ENCODE measurements at regions not wholly inside any gene's neighbourhood (a gene's known extent, or its start where the extent isn't known, plus 50 kb on each side); places are given as distances from the start of the nearest gene placed in this dataset.

DNA sequence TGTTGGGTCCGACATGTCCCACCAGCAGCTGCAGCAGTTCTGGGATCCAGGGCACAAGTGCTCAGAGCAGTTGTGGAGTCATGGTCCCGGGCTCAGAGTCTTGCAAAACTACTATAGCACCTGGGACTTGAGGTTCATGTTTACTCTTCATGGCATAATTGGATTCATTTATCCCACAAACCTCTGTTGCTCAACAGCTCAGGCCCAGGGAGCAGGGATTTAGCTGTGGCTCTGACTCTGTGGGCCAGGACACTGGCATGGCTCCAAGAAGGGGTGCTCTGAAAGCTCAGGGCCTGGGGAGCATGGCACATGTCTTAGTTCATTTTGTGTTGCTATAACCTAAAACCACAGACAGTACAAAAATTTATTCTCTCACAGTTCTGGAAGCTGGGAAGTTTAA, 626.7 kb upstream of the ADGRL2 start:
- Histone ChIP-seq H3K36me3 (ENCODE audit: control insufficient read depth, insufficient read depth, low read length) (no peaks in the 10 kb centered on the region), H3K27me3 (ENCODE audit: control insufficient read depth, insufficient read depth, low read length, poor library complexity, severe bottlenecking) (no peaks in the 10 kb centered on the region), H3K4me3 (ENCODE audit: low read length) (no peak overlapping the region), H3K9me3 (ENCODE audit: control insufficient read depth, low read length) (peaks cover 25% of the 10 kb centered on the region), H3K9ac (ENCODE audit: extremely low read depth, low read length, poor library complexity, severe bottlenecking) (no peak overlapping the region), H3K4me1 (ENCODE audit: control insufficient read depth, insufficient read depth, low read length) (no peaks in the 10 kb centered on the region), H3K27ac (ENCODE audit: low read depth, low read length) (no peak overlapping the region)
- H3K27me3 Mint-ChIP-seq (ENCODE audit: insufficient read depth): no peaks in the 10 kb centered on the region
- TF ChIP-seq, protein P1, sequence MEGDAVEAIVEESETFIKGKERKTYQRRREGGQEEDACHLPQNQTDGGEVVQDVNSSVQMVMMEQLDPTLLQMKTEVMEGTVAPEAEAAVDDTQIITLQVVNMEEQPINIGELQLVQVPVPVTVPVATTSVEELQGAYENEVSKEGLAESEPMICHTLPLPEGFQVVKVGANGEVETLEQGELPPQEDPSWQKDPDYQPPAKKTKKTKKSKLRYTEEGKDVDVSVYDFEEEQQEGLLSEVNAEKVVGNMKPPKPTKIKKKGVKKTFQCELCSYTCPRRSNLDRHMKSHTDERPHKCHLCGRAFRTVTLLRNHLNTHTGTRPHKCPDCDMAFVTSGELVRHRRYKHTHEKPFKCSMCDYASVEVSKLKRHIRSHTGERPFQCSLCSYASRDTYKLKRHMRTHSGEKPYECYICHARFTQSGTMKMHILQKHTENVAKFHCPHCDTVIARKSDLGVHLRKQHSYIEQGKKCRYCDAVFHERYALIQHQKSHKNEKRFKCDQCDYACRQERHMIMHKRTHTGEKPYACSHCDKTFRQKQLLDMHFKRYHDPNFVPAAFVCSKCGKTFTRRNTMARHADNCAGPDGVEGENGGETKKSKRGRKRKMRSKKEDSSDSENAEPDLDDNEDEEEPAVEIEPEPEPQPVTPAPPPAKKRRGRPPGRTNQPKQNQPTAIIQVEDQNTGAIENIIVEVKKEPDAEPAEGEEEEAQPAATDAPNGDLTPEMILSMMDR (conservative IDR thresholded peaks at IDR 0.05): no peak
- DNase-seq: no peak
- H3K4me1 Mint-ChIP-seq: no peaks in the 10 kb centered on the region
- no peak overlapping the region for H3K27ac Mint-ChIP-seq
- WGBS, 2 experiments (ENCODE audit: insufficient coverage in 1 of 2, insufficient read length in 1 of 2): 89 to 100% methylated on average over 1 to 2 of the region's 2 CpGs
- peaks cover 36% of the 10 kb centered on the region for H3K9me3 Mint-ChIP-seq
- H3K4me3 Mint-ChIP-seq: no peak overlapping the region
- H3K36me3 Mint-ChIP-seq (ENCODE audit: low read depth): peaks cover 2% of the 10 kb centered on the region

DNA sequence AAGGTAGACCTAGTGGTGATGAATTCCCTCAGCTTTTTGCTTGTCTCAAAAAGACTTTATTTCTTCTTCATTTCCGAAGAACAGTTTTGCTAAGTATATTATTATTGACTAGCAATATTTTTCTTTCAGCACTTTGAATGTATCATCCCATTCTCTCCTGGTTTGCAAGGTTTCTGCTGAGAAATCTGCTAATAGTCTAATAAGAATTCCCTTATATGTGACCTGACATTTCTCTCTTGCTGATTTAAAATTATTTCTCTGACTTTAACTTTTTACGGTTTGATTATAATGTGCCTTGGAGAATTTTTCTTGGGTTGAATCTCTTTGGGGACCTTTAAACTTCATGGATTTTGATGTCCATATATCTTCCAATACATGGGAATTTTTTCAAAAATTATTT, 628.3 kb upstream of the ADGRL2 start:
- no peak for DNase-seq
- Mint-ChIP-seq H3K27me3 (ENCODE audit: insufficient read depth) (no peaks in the 10 kb centered on the region), H3K9me3 (peaks cover 29% of the 10 kb centered on the region), H3K4me1 (no peaks in the 10 kb centered on the region), H3K4me3 (no peak overlapping the region), H3K36me3 (ENCODE audit: low read depth) (peaks cover 2% of the 10 kb centered on the region), H3K27ac (no peak overlapping the region)
- no peaks in the 10 kb centered on the region for H3K4me1 ChIP-seq (ENCODE audit: control insufficient read depth, insufficient read depth, low read length)
- no peaks in the 10 kb centered on the region for H3K36me3 ChIP-seq (ENCODE audit: control insufficient read depth, insufficient read depth, low read length)
- H3K4me3 ChIP-seq (ENCODE audit: low read length): no peak overlapping the region
- H3K9ac ChIP-seq (ENCODE audit: extremely low read depth, low read length, poor library complexity, severe bottlenecking): no peak overlapping the region
- no peaks in the 10 kb centered on the region for H3K27me3 ChIP-seq (ENCODE audit: control insufficient read depth, insufficient read depth, low read length, poor library complexity, severe bottlenecking)
- H3K9me3 ChIP-seq (ENCODE audit: control insufficient read depth, low read length): peaks cover 25% of the 10 kb centered on the region
- TF ChIP-seq, protein P1 (conservative IDR thresholded peaks at IDR 0.05): no peak
- no peak overlapping the region for H3K27ac ChIP-seq (ENCODE audit: low read depth, low read length)
- 100% methylated on average over 1 of the region's 2 CpGs; no CpG with 5 or more reads in 1 of the 2 experiments for WGBS, 2 experiments (ENCODE audit: insufficient coverage in 1 of 2, insufficient read length in 1 of 2)

DNA sequence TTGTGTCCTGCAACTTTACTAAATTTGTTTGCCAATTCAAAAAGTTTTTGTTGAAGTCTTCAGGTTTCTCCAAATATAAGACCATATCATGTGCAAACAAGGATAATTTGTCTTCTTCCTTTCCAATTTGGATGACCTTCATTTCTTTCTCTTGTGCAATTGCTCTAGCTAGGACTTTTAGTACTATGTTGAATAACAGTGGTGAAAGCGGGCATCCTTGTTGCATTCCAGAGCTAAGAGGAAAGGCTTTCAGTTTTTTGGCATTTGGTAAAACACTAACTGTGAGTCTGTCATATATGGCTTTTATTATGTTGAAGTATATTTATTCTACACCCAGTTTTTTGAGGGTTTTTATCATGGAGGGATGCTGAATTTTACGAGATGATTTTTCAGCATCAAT, 630.0 kb upstream of the ADGRL2 start:
- Histone ChIP-seq H3K9ac (ENCODE audit: extremely low read depth, low read length, poor library complexity, severe bottlenecking) (no peak overlapping the region), H3K27me3 (ENCODE audit: control insufficient read depth, insufficient read depth, low read length, poor library complexity, severe bottlenecking) (no peaks in the 10 kb centered on the region), H3K4me1 (ENCODE audit: control insufficient read depth, insufficient read depth, low read length) (no peaks in the 10 kb centered on the region), H3K9me3 (ENCODE audit: control insufficient read depth, low read length) (peaks cover 25% of the 10 kb centered on the region), H3K27ac (ENCODE audit: low read depth, low read length) (no peak overlapping the region), H3K36me3 (ENCODE audit: control insufficient read depth, insufficient read depth, low read length) (no peaks in the 10 kb centered on the region), H3K4me3 (ENCODE audit: low read length) (no peak overlapping the region)
- Mint-ChIP-seq H3K27me3 (ENCODE audit: insufficient read depth) (no peaks in the 10 kb centered on the region), H3K9me3 (peaks cover 26% of the 10 kb centered on the region), H3K4me3 (no peak overlapping the region), H3K27ac (no peak overlapping the region), H3K36me3 (ENCODE audit: low read depth) (no peaks in the 10 kb centered on the region), H3K4me1 (no peaks in the 10 kb centered on the region)
- no peak for DNase-seq
- TF ChIP-seq, protein P1 (conservative IDR thresholded peaks at IDR 0.05): no peak
- 74 to 93% methylated on average over 2 of the region's 2 CpGs for WGBS, 2 experiments (ENCODE audit: insufficient coverage in 1 of 2, insufficient read length in 1 of 2)

Data from endodermal cell (in vitro differentiated cells).